GM12878 (cell line): ENCODE measurements at regions not wholly inside any gene's neighbourhood (a gene's known extent, or its start where the extent isn't known, plus 50 kb on each side); places are given as distances from the start of the nearest gene placed in this dataset.

ENCODE experiments used
- ATAC-seq: fragments of 200-7000 bp; cut with Tn5 transposase; 3 replicates; pipeline ENCODE4 v1.9.1; 2020; ENCODE audit warnings: mild to moderate bottlenecking, moderate library complexity
- BruUV-seq: library from RNA; stranded (reverse); fragments of 400-500 nt; replicated peaks from 2 replicates; lab custom pipeline; 2021; lab: Mats Ljungman, UMichigan
- CTCF ChIA-PET: fragments of 300-600 bp; sonication (Branson Sonifier 250); formaldehyde crosslinking; extraction: SDS; loops from one replicate; lab custom pipeline; 2021; ENCODE audit warnings: inconsistent platforms; lab: Yijun Ruan, JAX
- POLR2A ChIA-PET: fragments of 350-600 bp; formaldehyde crosslinking; extraction: SDS; loops from one replicate; lab custom pipeline; 2021; ENCODE audit warnings: inconsistent platforms; lab: Charles Lee
- RAD21 ChIA-PET: fragments of 300-600 bp; sonication (Branson Sonifier 250); formaldehyde crosslinking; loops from one replicate; lab custom pipeline; 2023; ENCODE audit warnings: antibody characterized with exemption; ENCODE audit not compliant: unreplicated experiment; lab: Charles Lee
- SMC1A ChIA-PET: fragments of 300-600 bp; sonication (Branson Sonifier 250); formaldehyde crosslinking; loops from one replicate; lab custom pipeline; 2023; ENCODE audit not compliant: unreplicated experiment, uncharacterized antibody; lab: Charles Lee
- DNase-seq: peaks from one replicate; pipeline ENCODE4 v3.0.0-alpha.2; 2011; ENCODE audit warnings: low read depth, low spot score
- FAIRE-seq: peaks from 3 replicates; lab custom pipeline; 2011; peaks lifted over from hg19 to GRCh38; lab: Jason Lieb, UNC
- H2AFZ ChIP-seq: 2 replicates; pipeline ENCODE4 v1.6.0; 2011; ENCODE audit warnings: low read depth, low read length, control low read depth; ENCODE audit not compliant: control insufficient read depth
- H3K27ac ChIP-seq: 2 replicates; pipeline ENCODE4 v1.5.1; 2011; ENCODE audit warnings: control low read depth; ENCODE audit not compliant: control insufficient read depth, insufficient read depth
- H3K27me3 ChIP-seq, 2 experiments: replicated peaks in 1 of 2; 2 replicates each; pipeline versions ENCODE4 v1.6.0 to v1.6.1; 2011; ENCODE audit warnings: low read length in 1 of 2; ENCODE audit not compliant: control insufficient read depth in 2 of 2, insufficient read depth in 2 of 2
- H3K36me3 ChIP-seq, 2 experiments: 2 replicates each; pipeline ENCODE4 v1.5.1; 2011; ENCODE audit warnings: low read length in 1 of 2; ENCODE audit not compliant: control insufficient read depth in 2 of 2, insufficient read depth in 2 of 2
- H3K4me1 ChIP-seq: 2 replicates; pipeline ENCODE4 v1.6.1; 2011; ENCODE audit warnings: mild to moderate bottlenecking, low read length, moderate library complexity, mixed read lengths; ENCODE audit not compliant: control insufficient read depth, insufficient read depth
- H3K4me2 ChIP-seq: 2 replicates; pipeline ENCODE4 v1.6.0; 2011; ENCODE audit warnings: control low read depth; ENCODE audit not compliant: control insufficient read depth, insufficient read depth
- H3K4me3 ChIP-seq: fragments of 200-600 bp; sonication (generic); 2 replicates; pipeline ENCODE4 v1.5.1; 2016
- H3K79me2 ChIP-seq: 2 replicates; pipeline ENCODE4 v1.6.0; 2011; ENCODE audit warnings: low read length; ENCODE audit not compliant: control insufficient read depth, insufficient read depth
- H3K9ac ChIP-seq: 2 replicates; pipeline ENCODE4 v1.8.0; 2011; ENCODE audit warnings: low read length, control low read depth, mixed read lengths; ENCODE audit not compliant: control insufficient read depth, insufficient read depth
- H3K9me3 ChIP-seq: replicated peaks from 3 replicates; pipeline ENCODE4 v1.5.1; 2011; ENCODE audit warnings: mild to moderate bottlenecking, low read length; ENCODE audit not compliant: control insufficient read depth, insufficient read depth
- H4K20me1 ChIP-seq: 2 replicates; pipeline ENCODE4 v1.6.0; 2011; ENCODE audit not compliant: control insufficient read depth, insufficient read depth
- CHD2 ChIP-seq: IDR thresholded peaks from 2 replicates; pipeline ENCODE4 v1.6.1; 2011; ENCODE audit warnings: low read depth, low read length, improper control_type of control experiment, borderline replicate concordance
- CUX1 ChIP-seq: IDR thresholded peaks from 2 replicates; pipeline ENCODE4 v1.6.1; 2012; ENCODE audit warnings: improper control_type of control experiment, low read depth, low read length; ENCODE audit not compliant: insufficient replicate concordance
- HDAC2 ChIP-seq: fragments of 200-600 bp; sonication (generic); IDR thresholded peaks from 2 replicates; pipeline ENCODE4 v1.6.1; 2017
- NFXL1 ChIP-seq: fragments of 450-650 bp; IDR thresholded peaks from 2 replicates; pipeline ENCODE4 v1.6.1; 2017; ENCODE audit warnings: antibody characterized with exemption, mild to moderate bottlenecking, borderline replicate concordance
- NKRF ChIP-seq: fragments of 450-650 bp; conservative IDR thresholded peaks from 2 replicates; pipeline ENCODE4 v1.6.1; 2017; ENCODE audit warnings: mild to moderate bottlenecking, moderate library complexity
- SMAD1 ChIP-seq: fragments of 450-650 bp; IDR thresholded peaks from 2 replicates; pipeline ENCODE4 v1.6.1; 2018; ENCODE audit warnings: mild to moderate bottlenecking, low read depth; ENCODE audit not compliant: partially characterized antibody
- USF1 ChIP-seq: IDR thresholded peaks from 2 replicates; pipeline ENCODE4 v1.6.1; 2011; ENCODE audit warnings: borderline replicate concordance, low read depth, mild to moderate bottlenecking, moderate library complexity, mixed read lengths, low read length; ENCODE audit not compliant: insufficient read depth; ENCODE audit errors: extremely low read length
- WRNIP1 ChIP-seq: IDR thresholded peaks from 2 replicates; pipeline ENCODE4 v1.6.1; 2011; ENCODE audit warnings: low read depth, low read length, improper control_type of control experiment, borderline replicate concordance
- in situ Hi-C: fragments of 300-500 bp; cut with MboI; formaldehyde crosslinking; loops from 9 replicates; pipeline ENCODE4 v1.14.3; 2018; ENCODE audit warnings: mixed read lengths
- intact Hi-C: fragments of 100-400 bp; cut with micrococcal nuclease; formaldehyde crosslinking; loops from one replicate; pipeline ENCODE4 v1.14.2; 2022; ENCODE audit not compliant: unreplicated experiment
- TF ChIP-seq, protein P1 (sequence below): fragments of 450-650 bp; IDR thresholded peaks from 2 replicates; pipeline ENCODE4 v1.6.1; 2017; ENCODE audit warnings: mild to moderate bottlenecking
- TF ChIP-seq, protein P2 (sequence below): fragments of 450-650 bp; IDR thresholded peaks from 2 replicates; pipeline ENCODE4 v1.6.1; 2018; ENCODE audit warnings: borderline replicate concordance, mild to moderate bottlenecking; ENCODE audit not compliant: partially characterized antibody

DNA sequence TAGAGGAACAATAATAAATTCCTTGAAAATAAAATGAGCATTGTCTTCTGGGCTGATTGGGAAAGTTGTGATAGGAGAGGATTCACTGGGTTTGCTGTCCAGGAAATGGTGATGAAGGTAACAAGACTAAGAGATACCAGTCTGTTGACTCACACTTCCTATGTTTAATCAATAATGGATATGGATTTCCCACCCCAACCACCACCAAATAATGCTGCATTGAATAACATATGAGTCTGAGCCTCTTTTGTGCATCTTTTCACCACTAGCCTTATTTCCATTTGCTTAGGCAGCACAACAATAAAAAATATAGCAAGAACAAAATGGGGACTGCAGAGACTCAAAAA, 120.2 kb upstream of the NFIB start:
- no peak overlapping the region for H3K4me2 ChIP-seq
- SMC1A ChIA-PET, result interaction anchor here (2.0 kb wide), 1 partner anchor 1007 kb away, joined by 14 read pairs; no protein-coding TSS in a partner anchor
- H3K36me3 ChIP-seq, result no peaks in the 10 kb centered on the region
- no peak overlapping the region for H2AFZ ChIP-seq
- POLR2A ChIA-PET, result no interaction called here
- DNase-seq, result no peak
- RAD21 ChIA-PET, result interaction anchor here (0.7 to 1.3 kb wide), 3 partner anchors 81 to 1006 kb away, joined by 3 to 4 read pairs (median 3); no protein-coding TSS in a partner anchor
- H3K27ac ChIP-seq, result no peak overlapping the region
- FAIRE-seq, result no peak
- no peak overlapping the region for H3K9ac ChIP-seq
- no peaks in the 10 kb centered on the region for H3K9me3 ChIP-seq
- intact Hi-C loops, result no loop called here
- no peaks in the 10 kb centered on the region for H3K4me1 ChIP-seq
- no peaks in the 10 kb centered on the region for H3K79me2 ChIP-seq
- H4K20me1 ChIP-seq, result no peaks in the 10 kb centered on the region
- in situ Hi-C loops, result no loop called here
- BruUV-seq, result no TSS peak
- no peaks in the 10 kb centered on the region for H3K27me3 ChIP-seq
- no peak overlapping the region for H3K4me3 ChIP-seq
- CTCF ChIA-PET, result interaction anchor here (1.0 to 2.9 kb wide), 9 partner anchors 9 to 1400 kb away, joined by 3 to 24 read pairs (median 5); no protein-coding TSS in a partner anchor
- ATAC-seq, result no peak
- TF ChIP-seq NKRF (no peak), SMAD1 (no peak), CUX1 (no peak), WRNIP1 (no peak), NFXL1 (no peak), HDAC2 (no peak), USF1 (no peak), CHD2 (no peak)
- TF ChIP-seq, protein P1, sequence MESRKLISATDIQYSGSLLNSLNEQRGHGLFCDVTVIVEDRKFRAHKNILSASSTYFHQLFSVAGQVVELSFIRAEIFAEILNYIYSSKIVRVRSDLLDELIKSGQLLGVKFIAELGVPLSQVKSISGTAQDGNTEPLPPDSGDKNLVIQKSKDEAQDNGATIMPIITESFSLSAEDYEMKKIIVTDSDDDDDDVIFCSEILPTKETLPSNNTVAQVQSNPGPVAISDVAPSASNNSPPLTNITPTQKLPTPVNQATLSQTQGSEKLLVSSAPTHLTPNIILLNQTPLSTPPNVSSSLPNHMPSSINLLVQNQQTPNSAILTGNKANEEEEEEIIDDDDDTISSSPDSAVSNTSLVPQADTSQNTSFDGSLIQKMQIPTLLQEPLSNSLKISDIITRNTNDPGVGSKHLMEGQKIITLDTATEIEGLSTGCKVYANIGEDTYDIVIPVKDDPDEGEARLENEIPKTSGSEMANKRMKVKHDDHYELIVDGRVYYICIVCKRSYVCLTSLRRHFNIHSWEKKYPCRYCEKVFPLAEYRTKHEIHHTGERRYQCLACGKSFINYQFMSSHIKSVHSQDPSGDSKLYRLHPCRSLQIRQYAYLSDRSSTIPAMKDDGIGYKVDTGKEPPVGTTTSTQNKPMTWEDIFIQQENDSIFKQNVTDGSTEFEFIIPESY, result no peak
- TF ChIP-seq, protein P2, sequence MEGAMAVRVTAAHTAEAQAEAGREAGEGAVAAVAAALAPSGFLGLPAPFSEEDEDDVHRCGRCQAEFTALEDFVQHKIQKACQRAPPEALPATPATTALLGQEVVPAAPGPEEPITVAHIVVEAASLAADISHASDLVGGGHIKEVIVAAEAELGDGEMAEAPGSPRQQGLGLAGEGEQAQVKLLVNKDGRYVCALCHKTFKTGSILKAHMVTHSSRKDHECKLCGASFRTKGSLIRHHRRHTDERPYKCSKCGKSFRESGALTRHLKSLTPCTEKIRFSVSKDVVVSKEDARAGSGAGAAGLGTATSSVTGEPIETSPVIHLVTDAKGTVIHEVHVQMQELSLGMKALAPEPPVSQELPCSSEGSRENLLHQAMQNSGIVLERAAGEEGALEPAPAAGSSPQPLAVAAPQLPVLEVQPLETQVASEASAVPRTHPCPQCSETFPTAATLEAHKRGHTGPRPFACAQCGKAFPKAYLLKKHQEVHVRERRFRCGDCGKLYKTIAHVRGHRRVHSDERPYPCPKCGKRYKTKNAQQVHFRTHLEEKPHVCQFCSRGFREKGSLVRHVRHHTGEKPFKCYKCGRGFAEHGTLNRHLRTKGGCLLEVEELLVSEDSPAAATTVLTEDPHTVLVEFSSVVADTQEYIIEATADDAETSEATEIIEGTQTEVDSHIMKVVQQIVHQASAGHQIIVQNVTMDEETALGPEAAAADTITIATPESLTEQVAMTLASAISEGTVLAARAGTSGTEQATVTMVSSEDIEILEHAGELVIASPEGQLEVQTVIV, result no peak
